B cell (primary cell): ENCODE measurements at regions not wholly inside any gene's neighbourhood (a gene's known extent, or its start where the extent isn't known, plus 50 kb on each side); places are given as distances from the start of the nearest gene placed in this dataset.
A peak's percentile ranks its signal among the peaks of the same experiment; 100 is the strongest.

ENCODE experiments used
- ATAC-seq: fragments of 200-7000 bp; cut with Tn5 transposase; one replicate; pipeline ENCODE4 v1.10.0; 2021; ENCODE audit warnings: low read depth, mild to moderate bottlenecking, moderate number of reproducible peaks, moderate library complexity
- CTCF ChIA-PET: fragments of 350-600 bp; sonication (Branson Sonifier 250); formaldehyde crosslinking; loops from one replicate; lab custom pipeline; 2021; ENCODE audit warnings: antibody characterized with exemption, inconsistent platforms; lab: Charles Lee
- POLR2A ChIA-PET: fragments of 350-600 bp; sonication (Branson Sonifier 250); formaldehyde crosslinking; loops from one replicate; lab custom pipeline; 2021; ENCODE audit warnings: antibody characterized with exemption; lab: Charles Lee
- DNase-seq: peaks from one replicate; pipeline ENCODE4 v3.0.0; 2013
- H2AFZ ChIP-seq: 2 replicates; pipeline ENCODE4 v1.6.1; 2012; ENCODE audit warnings: mild to moderate bottlenecking, low read depth, low read length; ENCODE audit not compliant: insufficient read depth, poor library complexity, severe bottlenecking
- H3K27ac ChIP-seq, 2 donors: 1 replicate in 1 of 2; 2 replicates in 1 of 2; pipeline ENCODE4 v1.5.1; 2012 to 2013; ENCODE audit warnings: low read length in 2 of 2, mild to moderate bottlenecking in 2 of 2, moderate library complexity in 1 of 2
- H3K27me3 ChIP-seq, 4 experiments: fragments of 200-600 bp in 1 of 4; sonication (generic) in 1 of 4; replicated peaks in 1 of 4; 1 replicate in 2 of 4; 2 replicates in 2 of 4; pipeline versions ENCODE4 v1.6.1 to v1.7.0; 2013 to 2016; ENCODE audit warnings: low read length in 3 of 4, mild to moderate bottlenecking in 2 of 4, mixed read lengths in 1 of 4, moderate library complexity in 1 of 4; ENCODE audit not compliant: insufficient read depth in 4 of 4, control insufficient read depth in 3 of 4; ENCODE audit errors: control extremely low read depth in 1 of 4
- H3K36me3 ChIP-seq, 2 experiments: replicated peaks in 1 of 2; 1 replicate in 1 of 2; 2 replicates in 1 of 2; pipeline versions ENCODE4 v1.6.1 to v1.7.1; 2013; ENCODE audit warnings: low read length in 1 of 2; ENCODE audit not compliant: insufficient read depth in 2 of 2, control insufficient read depth in 1 of 2; ENCODE audit errors: control extremely low read depth in 1 of 2, extremely low read depth in 1 of 2
- H3K4me1 ChIP-seq, 2 donors: fragments of 200-600 bp in 1 of 2; sonication (generic) in 1 of 2; 1 replicate in 1 of 2; 2 replicates in 1 of 2; pipeline versions ENCODE4 v1.5.1 to v1.6.1; 2013 to 2017; ENCODE audit warnings: low read length in 2 of 2; ENCODE audit not compliant: control insufficient read depth in 2 of 2, insufficient read depth in 2 of 2
- H3K4me2 ChIP-seq: replicated peaks from 2 replicates; pipeline ENCODE3; 2012; ENCODE audit warnings: mild to moderate bottlenecking, low read depth, low read length; ENCODE audit not compliant: poor library complexity, severe bottlenecking
- H3K4me3 ChIP-seq, 5 experiments: fragments of 200-600 bp in 1 of 5; sonication (generic) in 1 of 5; 1 replicate in 3 of 5; 2 replicates in 2 of 5; pipeline versions ENCODE4 v1.5.1 to v1.7.0; 2011 to 2016; ENCODE audit warnings: low read length in 4 of 5, mild to moderate bottlenecking in 4 of 5, low read depth in 2 of 5, control low read depth in 1 of 5, moderate library complexity in 1 of 5; ENCODE audit not compliant: insufficient read depth in 1 of 5; ENCODE audit errors: control extremely low read depth in 1 of 5, extremely low read depth in 1 of 5
- H3K79me2 ChIP-seq: fragments of 200-600 bp; sonication (generic); one replicate; pipeline ENCODE4 v1.6.0; 2016; ENCODE audit warnings: low read length; ENCODE audit not compliant: control insufficient read depth, insufficient read depth
- H3K9ac ChIP-seq: fragments of 200-600 bp; sonication (generic); 2 replicates; pipeline ENCODE4 v1.6.1; 2017; ENCODE audit warnings: mild to moderate bottlenecking, low read length, moderate library complexity
- H3K9me3 ChIP-seq, 3 donors: one replicate each; pipeline versions ENCODE4 v1.6.1 to v1.7.1; 2013; ENCODE audit warnings: low read length in 2 of 3; ENCODE audit not compliant: control insufficient read depth in 2 of 3, insufficient read depth in 1 of 3; ENCODE audit errors: control extremely low read depth in 1 of 3
- H4K20me1 ChIP-seq: 2 replicates; pipeline ENCODE4 v1.6.0; 2012; ENCODE audit warnings: mild to moderate bottlenecking, low read length; ENCODE audit not compliant: insufficient read depth, control insufficient read depth, poor library complexity, severe bottlenecking
- H3K27ac Mint-ChIP-seq: one replicate; pipeline ENCODE4 v1.8.0; 2021; ENCODE audit warnings: mixed read lengths
- H3K27me3 Mint-ChIP-seq: one replicate; pipeline ENCODE4 v1.8.0; 2021; ENCODE audit warnings: mixed read lengths
- H3K4me1 Mint-ChIP-seq: one replicate; pipeline ENCODE4 v1.8.0; 2021; ENCODE audit warnings: mixed read lengths
- H3K4me3 Mint-ChIP-seq: one replicate; pipeline ENCODE4 v1.8.0; 2021; ENCODE audit warnings: mixed read lengths
- H3K9me3 Mint-ChIP-seq: one replicate; pipeline ENCODE4 v1.8.0; 2022; ENCODE audit warnings: mixed read lengths; ENCODE audit not compliant: insufficient read depth
- CTCF ChIP-seq: fragments of 200-600 bp; IDR thresholded peaks from one replicate; pipeline ENCODE4 v1.8.0; 2022; ENCODE audit warnings: antibody characterized with exemption, mild to moderate bottlenecking
- EZH2 ChIP-seq: IDR thresholded peaks from 2 replicates; pipeline ENCODE4 v1.6.1; 2012; ENCODE audit warnings: borderline replicate concordance, low read depth, mild to moderate bottlenecking, moderate library complexity, low read length; ENCODE audit not compliant: insufficient read depth, poor library complexity, severe bottlenecking
- WGBS: methylation state at CpG from one replicate; pipeline ENCODE4 v1.1.5; 2013; ENCODE audit warnings: missing lambda C conversion rate; ENCODE audit not compliant: insufficient coverage; 5-methylcytosine and 5-hydroxymethylcytosine counted together
- intact Hi-C: fragments of 100-400 bp; cut with micrococcal nuclease; formaldehyde crosslinking; loops from one replicate; pipeline ENCODE4 v1.10.0; 2022

GRCh38 chr6:37551867-37552266, 52.2 kb upstream of the CCDC167 start:
- DNase-seq: no peak
- intact Hi-C loops: loop anchor here (2.0 kb wide), 1 partner anchor 15 kb away; no protein-coding TSS in a partner anchor
- no peaks in the 10 kb centered on the region for H3K9me3 ChIP-seq
- no peak overlapping the region for H2AFZ ChIP-seq
- Mint-ChIP-seq H3K4me3 (no peak overlapping the region), H3K4me1 (peaks cover 80% of the 10 kb centered on the region), H3K9me3 (no peaks in the 10 kb centered on the region), H3K27ac (no peak overlapping the region), H3K27me3 (no peaks in the 10 kb centered on the region)
- H3K27ac ChIP-seq: no peak overlapping the region
- no peak for ATAC-seq
- no peaks in the 10 kb centered on the region for H3K36me3 ChIP-seq
- 56% methylated on average over 7 of the region's 10 CpGs for WGBS
- POLR2A ChIA-PET: interaction anchor here (0.6 to 1.3 kb wide), 2 partner anchors 16 to 147 kb away, joined by 3 to 5 read pairs; no protein-coding TSS in a partner anchor
- no peaks in the 10 kb centered on the region for H4K20me1 ChIP-seq
- peaks cover 91 to 95% of the 10 kb centered on the region in 2 donors for H3K4me1 ChIP-seq
- no peaks in the 10 kb centered on the region for H3K27me3 ChIP-seq
- H3K4me2 ChIP-seq: peak overlapping the region; percentile 9
- CTCF ChIA-PET: no interaction called here
- no peak overlapping the region for H3K4me3 ChIP-seq
- no peak overlapping the region for H3K9ac ChIP-seq
- no peak for TF ChIP-seq EZH2
- TF ChIP-seq CTCF: no peak
- H3K79me2 ChIP-seq: no peaks in the 10 kb centered on the region

DNA sequence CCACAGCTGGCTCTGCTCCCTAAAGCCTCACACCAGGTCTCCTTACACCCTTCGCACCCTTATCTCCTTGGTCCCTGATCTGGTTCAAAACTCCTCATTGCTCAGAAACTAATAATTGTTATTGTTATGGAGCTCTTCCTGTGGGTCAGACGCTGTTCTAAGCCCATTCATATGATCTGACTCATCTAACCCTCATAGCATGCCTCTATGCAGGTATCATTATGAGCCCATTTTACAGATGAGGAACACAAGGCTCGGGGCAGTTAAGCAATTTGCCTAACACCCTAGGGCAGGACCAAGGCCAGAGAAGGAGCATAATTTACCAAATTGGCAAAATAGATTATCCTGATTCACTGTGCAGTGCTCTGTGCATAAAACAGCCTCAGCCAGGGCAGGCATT, 51.8 kb upstream of the CCDC167 start:
- peak overlapping the region; percentile 9 for H3K4me2 ChIP-seq
- TF ChIP-seq EZH2 (no peak), CTCF (no peak)
- DNase-seq: no peak
- Mint-ChIP-seq H3K9me3 (no peaks in the 10 kb centered on the region), H3K4me3 (no peak overlapping the region), H3K4me1 (peaks cover 79% of the 10 kb centered on the region), H3K27ac (no peak overlapping the region), H3K27me3 (no peaks in the 10 kb centered on the region)
- intact Hi-C loops: no loop called here
- CTCF ChIA-PET: no interaction called here
- no peak for ATAC-seq
- H3K79me2 ChIP-seq: no peaks in the 10 kb centered on the region
- H3K27me3 ChIP-seq: no peaks in the 10 kb centered on the region
- no peak overlapping the region for H3K4me3 ChIP-seq
- H3K9ac ChIP-seq: no peak overlapping the region
- POLR2A ChIA-PET: interaction anchor here (0.6 to 1.3 kb wide), 3 partner anchors 11 to 147 kb away, joined by 3 to 5 read pairs (median 5); no protein-coding TSS in a partner anchor
- H3K9me3 ChIP-seq: no peaks in the 10 kb centered on the region
- H3K27ac ChIP-seq: no peak overlapping the region
- no peak overlapping the region for H2AFZ ChIP-seq
- H4K20me1 ChIP-seq: no peaks in the 10 kb centered on the region
- WGBS: 36% methylated on average over 2 of the region's 3 CpGs
- H3K4me1 ChIP-seq: peaks cover 91 to 95% of the 10 kb centered on the region in 2 donors
- H3K36me3 ChIP-seq: no peaks in the 10 kb centered on the region
